HepG2 (cell line): ENCODE measurements at regions not wholly inside any gene's neighbourhood (a gene's known extent, or its start where the extent isn't known, plus 50 kb on each side); places are given as distances from the start of the nearest gene placed in this dataset.
"Not testable (repeated sequence)": the region's sequence is repeated elsewhere in the genome, so short reads cannot be mapped to it uniquely, and the experiment has no call there.

Experiments used
- ATAC-seq: fragments of 200-7000 bp; cut with Tn5 transposase; 3 replicates; pipeline ENCODE4 v1.9.1; 2020; ENCODE audit warnings: mild to moderate bottlenecking, moderate library complexity
- BruUV-seq: library from RNA; stranded (reverse); fragments of 400-500 nt; replicated peaks from 2 replicates; lab custom pipeline; 2021; lab: Mats Ljungman, UMichigan
- CTCF ChIA-PET: fragments of 300-600 bp; formaldehyde crosslinking; extraction: SDS; loops from one replicate; lab custom pipeline; 2021; ENCODE audit warnings: low total read pairs, inconsistent platforms, low intra/inter-chr PET ratio; lab: Yijun Ruan, JAX
- POLR2A ChIA-PET: fragments of 350-600 bp; sonication (Branson Sonifier 250); formaldehyde crosslinking; loops from one replicate; lab custom pipeline; 2020; ENCODE audit warnings: antibody characterized with exemption, inconsistent platforms; lab: Yijun Ruan, JAX
- DNase-seq: peaks from one replicate; pipeline ENCODE4 v3.0.0-alpha.2; 2015; ENCODE audit warnings: low spot score
- FAIRE-seq: peaks from 3 replicates; lab custom pipeline; 2011; peaks lifted over from hg19 to GRCh38; lab: Jason Lieb, UNC
- H2AFZ ChIP-seq: one replicate; pipeline ENCODE4 v1.6.1; 2011; ENCODE audit warnings: low read length, inconsistent platforms
- H3K27ac ChIP-seq: fragments of 300-600 bp; 3 replicates; pipeline ENCODE4 v1.8.0; 2011; ENCODE audit warnings: mixed run types, mild to moderate bottlenecking, mixed read lengths, low read length, inconsistent platforms; ENCODE audit not compliant: insufficient read depth; ENCODE audit errors: extremely low read length
- H3K27me3 ChIP-seq, 2 experiments: fragments of 200-600 bp in 1 of 2; 2 replicates in 1 of 2; 3 replicates in 1 of 2; pipeline versions ENCODE4 v1.6.0 to v1.8.0; 2011; ENCODE audit warnings: low read length in 2 of 2, mild to moderate bottlenecking in 2 of 2, moderate library complexity in 2 of 2, inconsistent platforms in 1 of 2; ENCODE audit not compliant: insufficient read depth in 2 of 2, control insufficient read depth in 1 of 2
- H3K36me3 ChIP-seq, 2 experiments: fragments of 200-600 bp in 1 of 2; replicated peaks in 1 of 2; 2 replicates in 1 of 2; 3 replicates in 1 of 2; pipeline versions ENCODE4 v1.5.1 to v1.8.0; 2011; ENCODE audit warnings: low read length in 2 of 2, inconsistent platforms in 1 of 2; ENCODE audit not compliant: insufficient read depth in 2 of 2, control insufficient read depth in 1 of 2
- H3K4me1 ChIP-seq: 2 replicates; pipeline ENCODE4 v1.5.1; 2012; ENCODE audit warnings: low read length, inconsistent platforms; ENCODE audit not compliant: insufficient read depth
- H3K4me2 ChIP-seq: 2 replicates; pipeline ENCODE4 v1.6.0; 2011; ENCODE audit warnings: low read depth, low read length, inconsistent platforms
- H3K4me3 ChIP-seq, 3 experiments: fragments of 200-600 bp in 1 of 3; sonication (generic), shearing (Covaris generic) in 1 of 3; replicated peaks in 1 of 3; 2 replicates each; pipeline ENCODE4 v1.5.1; 2011 to 2016; ENCODE audit warnings: low read length in 3 of 3, inconsistent platforms in 2 of 3, low read depth in 2 of 3, mild to moderate bottlenecking in 2 of 3, control low read depth in 1 of 3, mixed read lengths in 1 of 3; ENCODE audit not compliant: insufficient read depth in 1 of 3
- H3K79me2 ChIP-seq: one replicate; pipeline ENCODE4 v1.6.1; 2011; ENCODE audit warnings: low read length, inconsistent platforms; ENCODE audit not compliant: insufficient read depth
- H3K9ac ChIP-seq: 2 replicates; pipeline ENCODE4 v1.6.0; 2011; ENCODE audit warnings: mild to moderate bottlenecking, low read depth, low read length, inconsistent platforms; ENCODE audit not compliant: insufficient read depth
- H3K9me3 ChIP-seq: 2 replicates; pipeline ENCODE4 v1.5.1; 2012; ENCODE audit warnings: mild to moderate bottlenecking, low read length
- H4K20me1 ChIP-seq: 2 replicates; pipeline ENCODE4 v1.6.0; 2011; ENCODE audit warnings: inconsistent platforms, mild to moderate bottlenecking, low read length, moderate library complexity; ENCODE audit not compliant: insufficient read depth
- ATF7 ChIP-seq, 2 experiments: fragments of 450-650 bp in 1 of 2; sonication (generic) in 1 of 2; formaldehyde crosslinking in 1 of 2; IDR thresholded peaks; 2 replicates each; pipeline versions ENCODE4 v1.4.0 to v1.6.1; 2016 to 2020; ENCODE audit warnings: antibody characterized with exemption in 1 of 2, mild to moderate bottlenecking in 1 of 2, missing genetic modification reagents in 1 of 2
- CCAR2 ChIP-seq: fragments of 200-400 bp; formaldehyde crosslinking; optimal IDR thresholded peaks from 2 replicates; pipeline ENCODE3; 2018; ENCODE audit warnings: low read depth, mild to moderate bottlenecking, low read length, moderate library complexity
- ISX ChIP-seq: sonication (generic); formaldehyde crosslinking; conservative IDR thresholded peaks from 2 replicates; pipeline ENCODE4 v1.5.0; 2020; ENCODE audit warnings: missing genetic modification reagents
- MYC ChIP-seq: sonication (generic); formaldehyde crosslinking; IDR thresholded peaks from 2 replicates; pipeline ENCODE4 v1.9.0; 2021; ENCODE audit warnings: missing genetic modification reagents, borderline replicate concordance
- NFIC ChIP-seq: IDR thresholded peaks from 2 replicates; pipeline ENCODE4 v1.6.1; 2012; ENCODE audit warnings: mild to moderate bottlenecking, low read length, inconsistent platforms
- PAX8 ChIP-seq: sonication (generic); formaldehyde crosslinking; IDR thresholded peaks from 2 replicates; pipeline ENCODE4 v1.8.0; 2022; ENCODE audit warnings: mild to moderate bottlenecking, missing genetic modification reagents, borderline replicate concordance
- RFXAP ChIP-seq: sonication (generic); formaldehyde crosslinking; IDR thresholded peaks from 2 replicates; pipeline ENCODE4 v1.4.0; 2020; ENCODE audit warnings: missing genetic modification reagents, borderline replicate concordance
- SP2 ChIP-seq: sonication (generic); formaldehyde crosslinking; IDR thresholded peaks from 2 replicates; pipeline ENCODE4 v1.5.1; 2020; ENCODE audit warnings: mild to moderate bottlenecking, missing genetic modification reagents
- ZNF678 ChIP-seq: sonication (generic); formaldehyde crosslinking; IDR thresholded peaks from 2 replicates; pipeline ENCODE4 v1.4.0; 2020; ENCODE audit warnings: mild to moderate bottlenecking, missing genetic modification reagents
- WGBS: methylation state at CpG from one replicate; pipeline ENCODE4 v1.1.6; 2017; ENCODE audit warnings: low lambda C conversion rate; 5-methylcytosine and 5-hydroxymethylcytosine counted together
- in situ Hi-C: cut with HindIII; loops from 2 replicates; pipeline ENCODE4 v1.10.0; 2017; ENCODE audit warnings: low pct_unique_long_range_greater_than_20kb; ENCODE audit not compliant: extremely low pct_ligation_motif_present
- intact Hi-C: fragments of 100-400 bp; cut with micrococcal nuclease; formaldehyde crosslinking; loops from one replicate; pipeline ENCODE4 v1.10.0; 2022; ENCODE audit not compliant: unreplicated experiment
- TF ChIP-seq, protein P1 (sequence below): sonication (generic); formaldehyde crosslinking; IDR thresholded peaks from 2 replicates; pipeline ENCODE4 v1.5.0; 2020; ENCODE audit warnings: mild to moderate bottlenecking, missing genetic modification reagents
- TF ChIP-seq, protein P2 (sequence below): sonication (generic); formaldehyde crosslinking; IDR thresholded peaks from 2 replicates; pipeline ENCODE4 v1.5.0; 2020; ENCODE audit warnings: missing genetic modification reagents, mild to moderate bottlenecking, borderline replicate concordance

DNA sequence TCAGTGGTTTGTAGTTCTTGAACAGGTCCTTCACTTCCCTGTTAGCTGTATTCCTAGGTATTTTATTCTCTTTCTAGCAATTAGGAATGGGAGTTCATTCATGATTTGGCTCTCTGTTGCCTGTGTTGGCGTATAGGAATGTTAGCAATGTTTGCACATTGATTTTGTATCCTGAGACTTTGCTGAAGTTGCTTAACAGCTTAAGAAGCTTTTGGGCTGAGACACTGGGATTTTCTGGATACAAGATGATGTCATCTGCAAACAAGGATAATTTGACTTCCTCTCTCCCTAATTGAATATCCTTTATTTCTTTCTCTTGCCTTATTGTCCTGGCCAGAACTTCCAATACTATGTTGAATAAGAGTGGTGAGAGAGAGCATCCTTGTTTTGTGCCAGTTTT is 121.8 kb upstream of the RASA1 start:
- H3K27ac ChIP-seq; intact Hi-C loops; ATAC-seq; H3K79me2 ChIP-seq; H3K36me3 ChIP-seq; CTCF ChIA-PET; FAIRE-seq; H3K4me3 ChIP-seq; BruUV-seq; POLR2A ChIA-PET; H3K9ac ChIP-seq; H2AFZ ChIP-seq; H3K9me3 ChIP-seq; H4K20me1 ChIP-seq; DNase-seq; H3K4me2 ChIP-seq; H3K4me1 ChIP-seq; H3K27me3 ChIP-seq; in situ Hi-C loops; TF ChIP-seq ATF7 (CRISPR knock-in tag; IDR thresholded peaks at IDR 0.05): not testable (repeated sequence)
- TF ChIP-seq ATF7 (IDR thresholded peaks at IDR 0.05), result peak; percentile 68
- 6% methylated on average over 1 of the region's 1 CpG for WGBS

DNA sequence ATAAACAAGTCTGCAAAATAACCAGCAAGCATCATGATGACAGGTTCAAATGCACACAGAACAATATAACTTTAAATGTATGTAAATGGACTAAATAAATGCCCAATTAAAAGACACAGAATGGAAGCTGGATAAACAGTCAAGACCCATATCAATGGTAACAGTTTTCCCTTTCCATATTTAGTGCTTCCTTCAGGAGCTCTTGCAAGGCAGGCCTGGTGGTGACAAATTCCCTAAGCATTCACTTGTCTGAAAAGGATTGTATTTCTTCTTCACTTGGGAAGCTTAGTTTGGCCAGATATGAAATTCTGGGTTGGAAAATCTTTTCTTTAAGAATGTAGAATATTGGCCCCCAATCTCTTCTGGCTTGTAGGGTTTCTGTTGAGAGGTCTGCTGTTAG is 120.2 kb upstream of the RASA1 start:
- no peaks in the 10 kb centered on the region for H3K27me3 ChIP-seq

GRCh38 chr5:87150630-87151029 is 117.1 kb upstream of the RASA1 start:
- DNase-seq (no peak), FAIRE-seq (no peak), ATAC-seq (no peak)
- CTCF ChIA-PET, result no interaction called here
- H3K36me3 ChIP-seq, result no peaks in the 10 kb centered on the region
- in situ Hi-C loops (no loop called here), intact Hi-C loops (no loop called here)
- POLR2A ChIA-PET, result no interaction called here
- no peaks in the 10 kb centered on the region for H3K9me3 ChIP-seq
- H3K27ac ChIP-seq, result no peak overlapping the region
- BruUV-seq, result no TSS peak
- H3K4me2 ChIP-seq, result no peak overlapping the region
- H3K4me3 ChIP-seq, result no peak overlapping the region
- no peak overlapping the region for H3K9ac ChIP-seq
- H3K27me3 ChIP-seq, result no peaks in the 10 kb centered on the region
- H3K79me2 ChIP-seq, result no peaks in the 10 kb centered on the region
- no peaks in the 10 kb centered on the region for H3K4me1 ChIP-seq
- no peaks in the 10 kb centered on the region for H4K20me1 ChIP-seq
- 26% methylated on average over 6 of the region's 6 CpGs for WGBS
- H2AFZ ChIP-seq, result no peak overlapping the region
- TF ChIP-seq SP2 (CRISPR knock-in tag) (no peak), ZNF678 (CRISPR knock-in tag) (no peak), MYC (CRISPR knock-in tag) (no peak), PAX8 (CRISPR knock-in tag) (no peak), NFIC (no peak), RFXAP (no peak), CCAR2 (no peak)
- TF ChIP-seq, protein P1, sequence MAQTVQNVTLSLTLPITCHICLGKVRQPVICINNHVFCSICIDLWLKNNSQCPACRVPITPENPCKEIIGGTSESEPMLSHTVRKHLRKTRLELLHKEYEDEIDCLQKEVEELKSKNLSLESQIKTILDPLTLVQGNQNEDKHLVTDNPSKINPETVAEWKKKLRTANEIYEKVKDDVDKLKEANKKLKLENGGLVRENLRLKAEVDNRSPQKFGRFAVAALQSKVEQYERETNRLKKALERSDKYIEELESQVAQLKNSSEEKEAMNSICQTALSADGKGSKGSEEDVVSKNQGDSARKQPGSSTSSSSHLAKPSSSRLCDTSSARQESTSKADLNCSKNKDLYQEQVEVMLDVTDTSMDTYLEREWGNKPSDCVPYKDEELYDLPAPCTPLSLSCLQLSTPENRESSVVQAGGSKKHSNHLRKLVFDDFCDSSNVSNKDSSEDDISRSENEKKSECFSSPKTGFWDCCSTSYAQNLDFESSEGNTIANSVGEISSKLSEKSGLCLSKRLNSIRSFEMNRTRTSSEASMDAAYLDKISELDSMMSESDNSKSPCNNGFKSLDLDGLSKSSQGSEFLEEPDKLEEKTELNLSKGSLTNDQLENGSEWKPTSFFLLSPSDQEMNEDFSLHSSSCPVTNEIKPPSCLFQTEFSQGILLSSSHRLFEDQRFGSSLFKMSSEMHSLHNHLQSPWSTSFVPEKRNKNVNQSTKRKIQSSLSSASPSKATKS (CRISPR knock-in tag), result no peak
- TF ChIP-seq, protein P2, sequence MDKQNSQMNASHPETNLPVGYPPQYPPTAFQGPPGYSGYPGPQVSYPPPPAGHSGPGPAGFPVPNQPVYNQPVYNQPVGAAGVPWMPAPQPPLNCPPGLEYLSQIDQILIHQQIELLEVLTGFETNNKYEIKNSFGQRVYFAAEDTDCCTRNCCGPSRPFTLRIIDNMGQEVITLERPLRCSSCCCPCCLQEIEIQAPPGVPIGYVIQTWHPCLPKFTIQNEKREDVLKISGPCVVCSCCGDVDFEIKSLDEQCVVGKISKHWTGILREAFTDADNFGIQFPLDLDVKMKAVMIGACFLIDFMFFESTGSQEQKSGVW (CRISPR knock-in tag), result no peak

More for the DNA sequence above, 120.2 kb upstream of the RASA1 start:
- Histone ChIP-seq H3K27ac (no peak overlapping the region), H3K4me3 (no peak overlapping the region), H3K9ac (no peak overlapping the region), H3K9me3 (no peaks in the 10 kb centered on the region), H3K4me1 (no peaks in the 10 kb centered on the region), H4K20me1 (no peaks in the 10 kb centered on the region), H3K36me3 (no peaks in the 10 kb centered on the region), H2AFZ (no peak overlapping the region), H3K79me2 (no peaks in the 10 kb centered on the region), H3K4me2 (no peak overlapping the region)
- ChIA-PET POLR2A (no interaction called here), CTCF (no interaction called here)
- in situ Hi-C loops (no loop called here), intact Hi-C loops (no loop called here)
- BruUV-seq, result no TSS peak
- TF ChIP-seq ISX (CRISPR knock-in tag), result no peak
- no peak for DNase-seq
- no peak for FAIRE-seq
- ATAC-seq, result no peak
